Vagina (tissue), 2 donors: ENCODE measurements at regions not wholly inside any gene's neighbourhood (a gene's known extent, or its start where the extent isn't known, plus 50 kb on each side); places are given as distances from the start of the nearest gene placed in this dataset.

Experiments used
- DNase-seq, 2 donors: peaks; one replicate each; pipeline ENCODE4 v3.0.0-alpha.2; 2017; ENCODE audit errors: extremely low spot score in 2 of 2
- H3K27ac ChIP-seq: fragments of 200-600 bp; sonication (generic); one replicate; pipeline ENCODE4 v1.5.1; 2019
- H3K27me3 ChIP-seq: fragments of 200-600 bp; sonication (generic); one replicate; pipeline ENCODE4 v1.5.1; 2019
- H3K36me3 ChIP-seq, 2 donors: fragments of 200-600 bp; sonication (generic); one replicate each; pipeline ENCODE4 v1.5.1; 2017 to 2019
- H3K4me1 ChIP-seq: fragments of 200-600 bp; sonication (generic); one replicate; pipeline ENCODE4 v1.5.1; 2019
- H3K4me3 ChIP-seq, 2 donors: fragments of 200-600 bp; sonication (generic); 1 replicate in 1 of 2; 2 replicates in 1 of 2; pipeline ENCODE4 v1.5.1; 2016 to 2019
- H3K9me3 ChIP-seq: fragments of 200-600 bp; sonication (generic); one replicate; pipeline ENCODE4 v1.5.1; 2019
- CTCF ChIP-seq, 3 experiments: fragments of 450-650 bp in 2 of 3; fragments of 200-600 bp in 1 of 3; sonication (generic) in 1 of 3; IDR thresholded peaks; one replicate each; pipeline ENCODE4 v1.5.1; 2017 to 2019; ENCODE audit warnings: antibody characterized with exemption in 3 of 3, mild to moderate bottlenecking in 2 of 3, moderate library complexity in 2 of 3
- POLR2A ChIP-seq, 2 donors: fragments of 450-650 bp; IDR thresholded peaks; one replicate each; pipeline ENCODE4 v1.6.1; 2017; ENCODE audit warnings: antibody characterized with exemption in 2 of 2, mild to moderate bottlenecking in 2 of 2, moderate library complexity in 2 of 2
- POLR2AphosphoS5 ChIP-seq, 2 donors: sonication (generic); formaldehyde crosslinking; IDR thresholded peaks; one replicate each; pipeline ENCODE4 v1.9.0; 2017; ENCODE audit warnings: antibody characterized with exemption in 2 of 2, mild to moderate bottlenecking in 2 of 2, low read depth in 1 of 2; ENCODE audit not compliant: insufficient read depth in 1 of 2
- intact Hi-C: fragments of 100-400 bp; cut with DNase I; formaldehyde crosslinking; loops from one replicate; pipeline ENCODE4 v1.15.1; 2023

- Histone ChIP-seq H3K27ac (no peak overlapping the region), H3K9me3 (no peaks in the 10 kb centered on the region)
Observed at GRCh38 chr4:111991797-111992196, 153.5 kb upstream of the FAM241A start.

GRCh38 chr4:111992351-111993168 is 152.7 kb upstream of the FAM241A start:
- TF ChIP-seq CTCF (IDR thresholded peaks at IDR 0.05), result no peak
- no peak for TF ChIP-seq POLR2AphosphoS5 (IDR thresholded peaks at IDR 0.05; ENCODE audit: insufficient read depth in 1 of 2, low read depth in 1 of 2)
- no peak for TF ChIP-seq POLR2A (IDR thresholded peaks at IDR 0.05)
- Histone ChIP-seq H3K27me3 (no peaks in the 10 kb centered on the region), H3K4me1 (peaks cover 9% of the 10 kb centered on the region), H3K4me3 (no peak overlapping the region), H3K36me3 (no peaks in the 10 kb centered on the region), H3K9me3 (no peaks in the 10 kb centered on the region), H3K27ac (no peak overlapping the region)
- no peak for DNase-seq
- intact Hi-C loops, result no loop called here

More at GRCh38 chr4:111991797-111992196, 153.5 kb upstream of the FAM241A start:
- Histone ChIP-seq H3K36me3 (no peaks in the 10 kb centered on the region), H3K4me1 (peaks cover 9% of the 10 kb centered on the region), H3K27me3 (no peaks in the 10 kb centered on the region), H3K4me3 (no peak overlapping the region)
- DNase-seq, result no peak
- intact Hi-C loops, result no loop called here
- peak in 1 of 2 donors; percentile 70 for TF ChIP-seq POLR2AphosphoS5 (IDR thresholded peaks at IDR 0.05; ENCODE audit: insufficient read depth in 1 of 2, low read depth in 1 of 2)
- TF ChIP-seq POLR2A (IDR thresholded peaks at IDR 0.05), result no peak

- no peak overlapping the region for H3K4me3 ChIP-seq
- DNase-seq, result no peak
- no peaks in the 10 kb centered on the region for H3K9me3 ChIP-seq
- no peaks in the 10 kb centered on the region for H3K36me3 ChIP-seq
- TF ChIP-seq POLR2AphosphoS5 (IDR thresholded peaks at IDR 0.05; ENCODE audit: insufficient read depth in 1 of 2, low read depth in 1 of 2), result no peak
- no peak for TF ChIP-seq CTCF (IDR thresholded peaks at IDR 0.05)
- TF ChIP-seq POLR2A (IDR thresholded peaks at IDR 0.05), result no peak
- H3K4me1 ChIP-seq, result peaks cover 9% of the 10 kb centered on the region
- H3K27ac ChIP-seq, result no peak overlapping the region
- no peaks in the 10 kb centered on the region for H3K27me3 ChIP-seq
- intact Hi-C loops, result no loop called here
Observed at GRCh38 chr4:111994392-111994791, 150.9 kb upstream of the FAM241A start.

GRCh38 chr4:111997785-111998184 is 147.5 kb upstream of the FAM241A start:
- H3K36me3 ChIP-seq, result no peaks in the 10 kb centered on the region
- no peaks in the 10 kb centered on the region for H3K9me3 ChIP-seq
- intact Hi-C loops, result no loop called here
- no peak for DNase-seq
- no peak overlapping the region for H3K4me3 ChIP-seq
- TF ChIP-seq CTCF (IDR thresholded peaks at IDR 0.05) (no peak), POLR2A (IDR thresholded peaks at IDR 0.05) (no peak), POLR2AphosphoS5 (IDR thresholded peaks at IDR 0.05; ENCODE audit: insufficient read depth in 1 of 2, low read depth in 1 of 2) (no peak)
- peaks cover under 1% of the 10 kb centered on the region for H3K4me1 ChIP-seq
- no peaks in the 10 kb centered on the region for H3K27me3 ChIP-seq
- H3K27ac ChIP-seq, result no peak overlapping the region

- H3K27ac ChIP-seq, result no peak overlapping the region
- H3K4me3 ChIP-seq, result no peak overlapping the region
- no peaks in the 10 kb centered on the region for H3K27me3 ChIP-seq
- intact Hi-C loops, result no loop called here
- no peaks in the 10 kb centered on the region for H3K36me3 ChIP-seq
- DNase-seq, result no peak
- H3K9me3 ChIP-seq, result no peaks in the 10 kb centered on the region
- TF ChIP-seq CTCF (IDR thresholded peaks at IDR 0.05) (no peak), POLR2AphosphoS5 (IDR thresholded peaks at IDR 0.05; ENCODE audit: insufficient read depth in 1 of 2, low read depth in 1 of 2) (no peak)
- H3K4me1 ChIP-seq, result peaks cover 5% of the 10 kb centered on the region
Observed at GRCh38 chr4:111999801-112000200, 145.5 kb upstream of the FAM241A start.
